ENCODE measurements at regions not wholly inside any gene's neighbourhood (a gene's known extent, or its start where the extent isn't known, plus 50 kb on each side); places are given as distances from the start of the nearest gene placed in this dataset.

- TF ChIP-seq ZBTB4 (CRISPR knock-in tag; IDR thresholded peaks at IDR 0.05) (no peak), BCL11A (IDR thresholded peaks at IDR 0.05; ENCODE audit: low read depth, low read length) (peak; percentile 97), ATF3 (IDR thresholded peaks at IDR 0.05; ENCODE audit: borderline replicate concordance, extremely low read depth, low read depth, low read length) (no peak), SPI1 (IDR thresholded peaks at IDR 0.05; ENCODE audit: borderline replicate concordance, insufficient read depth, low read depth, low read length) (no peak), ZSCAN29 (IDR thresholded peaks at IDR 0.05) (no peak), BMI1 (IDR thresholded peaks at IDR 0.05; ENCODE audit: borderline replicate concordance) (peak; percentile 82; the same call in 1 of the 2 replicates), YBX1 (IDR thresholded peaks at IDR 0.05) (no peak), NBN (IDR thresholded peaks at IDR 0.05) (peak; percentile 73), CBFB (IDR thresholded peaks at IDR 0.05; ENCODE audit: low read depth) (peak; percentile 82), TCF3 (IDR thresholded peaks at IDR 0.05; ENCODE audit: borderline replicate concordance, insufficient read depth, low read depth, low read length) (peak; percentile 75; the same call in 1 of the 2 replicates), DPF2 (IDR thresholded peaks at IDR 0.05) (peak; percentile 98), EED (IDR thresholded peaks at IDR 0.05; ENCODE audit: low read depth) (peak; percentile 97), USF2 (IDR thresholded peaks at IDR 0.05; ENCODE audit: borderline replicate concordance, low read depth, low read length) (no peak), PAX8 (IDR thresholded peaks at IDR 0.05) (no peak), MXI1 (IDR thresholded peaks at IDR 0.05; ENCODE audit: low read depth, low read length) (no peak), GABPA (IDR thresholded peaks at IDR 0.05; ENCODE audit: low read depth) (peak; percentile 59; the same call in 1 of the 2 replicates)
Observed at GRCh38 chr15:85318048-85318731, 62.2 kb upstream of the AKAP13 start (continued).

Data from GM12878 (cell line).